ENCODE measurements at regions not wholly inside any gene's neighbourhood (a gene's known extent, or its start where the extent isn't known, plus 50 kb on each side); places are given as distances from the start of the nearest gene placed in this dataset.
A peak's percentile ranks its signal among the peaks of the same experiment; 100 is the strongest.
"Not testable (repeated sequence)": the region's sequence is repeated elsewhere in the genome, so short reads cannot be mapped to it uniquely, and the experiment has no call there.

DNA sequence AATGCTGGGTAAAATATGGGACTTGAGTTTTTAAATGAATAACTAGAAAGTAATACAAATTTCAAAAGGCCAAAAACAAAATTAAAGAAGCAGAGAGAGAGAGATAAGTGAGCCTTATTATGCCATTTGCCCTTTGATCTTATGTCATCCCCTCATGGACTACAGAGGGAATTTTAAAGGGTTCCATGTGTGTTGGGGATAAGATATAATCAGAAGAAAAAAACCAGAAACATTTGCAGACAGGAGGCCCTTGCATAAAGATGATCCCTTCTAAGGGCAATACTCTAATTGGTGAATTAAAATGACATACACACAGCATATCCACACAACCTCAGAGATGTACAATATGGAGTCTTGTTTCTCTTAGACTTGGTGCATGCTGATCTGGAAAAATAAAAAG lies 406.6 kb upstream of the LARGE1 start:
- no peak for DNase-seq

DNA sequence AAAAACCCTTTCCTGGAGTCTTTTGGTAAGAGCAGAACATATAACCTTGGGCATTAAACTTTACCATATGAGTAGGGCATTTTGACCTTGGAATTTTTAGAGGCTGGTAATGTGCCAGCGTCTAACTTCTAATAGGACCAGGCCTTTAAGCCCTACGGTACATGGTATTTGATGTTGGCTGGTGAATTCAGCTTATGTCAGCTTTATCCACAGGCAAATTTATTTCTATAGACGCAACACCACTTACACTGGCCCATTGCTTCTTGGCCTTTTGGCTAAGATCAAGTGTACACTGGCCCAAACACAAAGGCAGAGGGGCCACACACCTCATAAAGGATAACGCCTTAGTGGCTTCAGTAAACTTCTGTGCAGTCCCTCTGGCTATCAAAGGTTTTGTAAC lies 410.2 kb upstream of the LARGE1 start:
- no peak for DNase-seq

DNA sequence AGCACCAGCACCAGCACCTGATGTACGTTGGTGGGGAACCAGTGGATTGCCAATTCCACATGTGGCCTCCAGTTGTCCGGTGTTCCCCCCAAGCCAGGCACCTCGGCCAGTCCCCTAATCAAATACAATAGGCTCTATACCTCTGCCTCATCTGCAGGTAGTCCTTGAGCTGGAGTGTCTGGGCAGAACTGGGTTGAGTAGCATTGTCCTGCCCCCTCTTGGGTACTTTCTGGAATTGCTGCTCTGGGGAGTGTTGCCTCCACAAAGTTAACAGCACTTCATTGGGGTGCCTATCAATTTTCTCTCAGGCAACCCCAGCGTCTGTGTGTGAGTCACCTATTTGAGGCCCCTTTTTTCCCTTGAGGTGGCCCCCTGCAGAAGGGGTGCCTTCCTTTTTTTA lies 413.0 kb upstream of the LARGE1 start:
- no peak for DNase-seq

DNA sequence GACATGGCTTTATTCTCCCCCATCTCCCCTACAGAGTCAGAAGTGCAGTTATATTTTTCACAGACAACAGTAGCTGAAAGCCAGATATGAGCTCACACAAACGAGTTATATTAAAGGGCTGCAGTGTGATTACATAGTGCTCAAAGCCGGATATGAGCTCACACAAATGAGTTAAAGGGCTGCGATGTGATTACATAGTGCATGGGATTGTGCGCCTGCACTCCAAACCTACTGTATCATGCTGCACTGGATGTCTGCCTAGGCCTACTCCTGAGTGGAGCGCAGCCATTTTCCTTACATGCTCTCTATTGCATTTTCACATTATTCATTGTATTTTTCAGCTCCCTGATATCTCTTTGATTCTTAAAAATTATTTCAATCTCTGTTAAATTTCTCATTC lies 414.6 kb upstream of the LARGE1 start:
- no peak for DNase-seq

DNA sequence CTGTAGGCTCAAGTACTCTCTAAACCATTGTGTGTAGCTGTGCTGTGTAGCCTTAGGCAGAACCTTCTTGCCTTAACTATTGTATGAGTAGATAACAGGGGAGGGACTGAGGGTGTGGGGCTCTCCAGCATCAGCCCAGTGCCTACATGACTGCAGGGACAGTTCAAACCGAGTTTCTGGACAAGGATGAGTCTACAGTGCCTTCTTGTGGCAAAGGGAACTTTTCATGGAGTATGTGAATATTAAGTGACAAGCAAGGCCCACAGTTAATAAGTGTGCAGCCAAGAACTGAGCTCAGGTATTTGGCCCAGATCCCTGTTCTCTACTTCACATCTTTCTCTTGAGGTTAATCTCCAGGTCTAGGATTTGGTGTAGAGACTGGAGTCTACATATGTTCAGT lies 424.4 kb upstream of the LARGE1 start:
- no peak for DNase-seq

DNA sequence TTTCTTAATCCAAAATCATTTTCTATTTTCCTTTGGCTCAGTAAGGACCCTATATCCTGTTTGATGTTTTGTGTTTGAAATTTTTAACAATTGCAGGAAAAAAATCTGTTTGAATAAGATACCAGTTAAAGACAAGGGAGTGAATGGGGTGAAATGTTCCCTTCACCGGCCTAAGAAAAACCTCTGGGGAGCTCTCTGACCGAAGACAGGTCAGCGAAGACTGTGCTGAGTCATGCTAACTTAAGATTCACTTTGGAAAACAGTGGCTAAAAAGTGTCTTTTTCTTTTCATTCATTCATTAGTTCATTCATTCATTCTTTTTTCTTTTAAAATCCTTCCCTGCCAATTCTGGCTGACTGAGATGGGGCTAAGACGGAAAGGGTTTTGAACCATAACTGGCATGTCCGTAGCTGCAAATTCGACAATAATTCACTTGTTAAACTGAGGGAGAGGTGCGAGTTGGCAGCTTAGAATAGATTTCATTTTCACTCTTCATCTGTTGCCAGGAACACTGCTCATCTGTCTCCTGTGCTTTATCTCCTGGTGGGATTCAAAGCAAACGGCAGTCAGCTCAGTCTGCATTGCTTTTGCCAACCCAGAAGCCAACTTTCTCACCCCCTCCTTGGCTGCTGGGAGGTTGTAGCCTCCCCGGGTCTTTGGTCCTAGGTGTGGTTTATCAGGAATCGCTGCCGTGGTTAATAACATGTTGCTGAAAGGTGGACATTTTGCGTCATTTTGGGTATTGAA lies 434.0 kb upstream of the LARGE1 start:
- no peak for DNase-seq

DNA sequence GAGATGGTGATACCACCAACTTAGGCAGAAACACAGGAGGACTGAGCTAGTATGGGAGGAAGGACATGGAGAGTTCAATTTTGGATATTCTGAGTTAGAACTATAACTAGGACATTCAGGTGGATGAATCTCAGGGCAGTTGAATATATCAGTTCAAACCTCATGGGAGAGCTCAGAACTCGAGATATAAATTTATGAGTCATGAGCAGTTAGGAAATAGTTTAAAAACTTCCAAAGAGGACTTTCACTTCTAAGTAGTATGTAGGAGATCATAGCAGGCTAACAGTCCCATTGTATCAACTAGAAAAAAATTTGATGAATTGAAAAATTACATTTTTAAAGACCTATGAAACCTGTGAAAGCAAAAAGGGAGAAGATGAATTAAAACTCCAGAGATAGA lies 436.2 kb upstream of the LARGE1 start:
- no peak for DNase-seq

DNA sequence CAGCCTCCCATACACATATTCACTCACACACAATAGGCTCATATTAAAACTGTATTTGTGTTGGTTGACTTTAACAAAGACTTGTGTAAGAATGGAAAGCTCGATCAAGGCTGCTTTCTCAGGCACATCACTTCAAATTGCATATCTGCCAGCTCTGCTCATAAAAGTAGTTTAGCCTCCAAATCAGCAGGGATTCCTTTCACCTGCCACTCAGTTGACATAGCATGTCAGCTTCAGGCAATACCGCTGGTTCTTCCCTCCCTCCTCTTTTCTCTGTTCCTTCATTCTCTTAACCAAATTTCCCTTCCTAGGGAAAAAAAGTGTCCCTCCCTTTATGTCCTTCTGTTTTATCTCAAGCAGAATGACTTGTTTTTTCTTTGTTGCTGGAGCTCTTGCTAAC lies 450.4 kb upstream of the LARGE1 start:
- no peak for DNase-seq

DNA sequence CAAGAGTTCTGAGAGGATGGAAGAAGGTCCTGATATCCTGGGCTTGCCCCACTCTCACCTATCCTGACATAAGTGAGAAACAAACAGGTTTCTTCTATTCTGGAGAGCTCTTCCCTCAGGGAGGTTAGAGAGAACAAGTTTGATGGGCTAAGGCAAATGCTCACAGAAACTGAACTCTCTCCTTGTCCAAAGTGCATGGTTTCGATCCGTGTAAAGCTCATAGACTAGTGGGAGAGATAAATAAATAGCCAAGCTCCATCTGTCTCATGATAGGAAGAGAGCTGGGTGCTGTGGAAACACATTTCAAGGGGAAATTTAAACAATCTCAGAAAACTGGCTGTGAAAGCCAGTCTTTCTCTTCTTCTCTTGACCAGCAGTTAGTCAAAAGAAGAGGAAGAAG lies 459.5 kb upstream of the LARGE1 start:
- no peak for DNase-seq

DNA sequence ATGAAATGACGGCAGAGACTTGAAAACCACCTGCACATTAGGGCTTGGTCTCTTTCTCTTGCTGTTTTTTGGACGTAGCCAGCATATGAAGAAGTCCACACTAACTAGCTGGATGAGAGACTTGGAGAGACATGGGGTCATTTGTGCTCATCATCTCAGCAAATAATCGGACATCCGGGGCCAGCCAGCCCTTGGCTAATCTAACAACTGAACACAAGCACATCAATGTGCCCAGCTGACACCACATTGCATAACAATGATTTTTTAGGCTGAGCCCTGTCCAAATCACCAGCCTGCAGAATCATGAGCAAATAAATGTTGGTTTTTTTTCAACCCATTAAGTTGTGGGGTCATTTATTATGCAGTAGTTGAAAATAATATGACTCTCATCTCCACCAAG lies 460.3 kb upstream of the LARGE1 start:
- DNase-seq: no peak

DNA sequence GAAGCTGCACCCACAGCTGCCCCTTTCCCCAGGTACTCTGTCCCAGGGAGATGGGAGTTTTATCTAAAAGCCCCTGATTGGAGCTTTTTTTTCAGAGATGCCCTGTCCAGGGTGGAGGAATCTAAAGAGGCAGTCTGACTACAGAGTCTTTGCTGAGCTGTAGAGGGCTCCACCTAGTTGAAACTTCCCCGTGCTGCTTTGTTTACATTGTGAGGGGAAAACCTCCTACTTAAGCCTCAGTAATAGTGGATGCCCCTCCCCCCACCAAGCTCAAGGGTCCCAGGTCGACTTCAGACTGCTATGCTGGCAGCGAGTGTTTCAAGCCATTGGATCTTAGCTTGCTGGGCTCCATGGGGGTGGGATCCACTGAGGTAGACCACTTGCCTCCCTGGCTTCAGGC lies 470.1 kb upstream of the LARGE1 start:
- no peak for DNase-seq

DNA sequence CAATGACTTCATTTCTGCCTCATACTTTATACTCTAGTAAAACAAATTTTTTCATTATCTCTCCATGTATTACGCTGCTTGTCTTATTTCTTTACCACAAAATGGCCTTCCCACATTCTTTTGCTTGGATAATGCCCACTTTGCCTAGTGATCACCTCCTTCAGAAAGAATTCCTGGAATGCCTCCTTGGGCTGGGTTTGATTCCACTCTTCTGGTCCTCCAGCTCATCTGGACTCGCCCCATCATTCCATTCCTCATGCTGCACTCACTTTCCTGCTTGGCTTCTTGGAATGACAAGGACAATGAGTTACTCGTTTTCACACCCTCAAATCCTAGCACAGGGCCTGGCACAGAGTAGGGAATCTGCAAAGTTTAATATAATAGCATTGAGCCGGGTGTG lies 475.1 kb upstream of the LARGE1 start:
- DNase-seq: no peak

DNA sequence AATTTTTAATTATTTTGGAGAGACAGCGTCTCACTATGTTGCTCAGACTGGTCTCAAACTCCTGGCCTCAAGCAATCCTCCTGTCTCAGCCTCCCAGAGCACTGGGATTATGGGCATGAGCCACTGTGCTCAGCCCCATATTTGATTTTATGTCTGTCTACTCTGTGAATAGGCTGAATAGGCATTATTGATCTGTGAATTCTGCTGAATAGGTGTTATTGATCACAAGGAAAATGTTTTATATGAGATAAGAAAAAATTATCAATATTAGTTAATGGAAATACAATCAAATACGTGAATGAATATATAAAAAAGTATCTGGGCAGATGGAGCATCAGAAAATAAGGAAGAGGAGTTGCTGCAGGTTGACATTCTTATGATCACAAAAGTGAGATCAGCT lies 483.4 kb upstream of the LARGE1 start:
- DNase-seq: no peak

DNA sequence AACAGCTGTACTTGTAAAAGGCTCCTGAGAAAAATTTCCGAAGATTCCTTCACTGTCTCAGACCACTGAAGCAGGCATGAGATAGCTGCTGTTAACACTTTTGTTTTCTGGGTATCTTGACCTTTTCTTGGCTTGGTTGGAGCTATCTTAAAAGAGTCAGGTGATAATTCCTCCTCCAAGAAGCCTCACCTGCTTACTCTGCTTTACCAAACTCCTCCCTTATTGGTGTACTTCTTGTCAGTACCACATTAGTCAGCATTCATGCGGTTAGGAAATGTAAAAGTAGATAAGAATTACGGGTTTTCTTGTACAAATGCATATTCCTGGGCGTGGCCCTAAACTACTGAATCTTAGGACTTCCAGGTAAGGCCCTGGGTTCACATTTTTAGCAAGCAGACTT lies 489.8 kb upstream of the LARGE1 start:
- DNase-seq: no peak

DNA sequence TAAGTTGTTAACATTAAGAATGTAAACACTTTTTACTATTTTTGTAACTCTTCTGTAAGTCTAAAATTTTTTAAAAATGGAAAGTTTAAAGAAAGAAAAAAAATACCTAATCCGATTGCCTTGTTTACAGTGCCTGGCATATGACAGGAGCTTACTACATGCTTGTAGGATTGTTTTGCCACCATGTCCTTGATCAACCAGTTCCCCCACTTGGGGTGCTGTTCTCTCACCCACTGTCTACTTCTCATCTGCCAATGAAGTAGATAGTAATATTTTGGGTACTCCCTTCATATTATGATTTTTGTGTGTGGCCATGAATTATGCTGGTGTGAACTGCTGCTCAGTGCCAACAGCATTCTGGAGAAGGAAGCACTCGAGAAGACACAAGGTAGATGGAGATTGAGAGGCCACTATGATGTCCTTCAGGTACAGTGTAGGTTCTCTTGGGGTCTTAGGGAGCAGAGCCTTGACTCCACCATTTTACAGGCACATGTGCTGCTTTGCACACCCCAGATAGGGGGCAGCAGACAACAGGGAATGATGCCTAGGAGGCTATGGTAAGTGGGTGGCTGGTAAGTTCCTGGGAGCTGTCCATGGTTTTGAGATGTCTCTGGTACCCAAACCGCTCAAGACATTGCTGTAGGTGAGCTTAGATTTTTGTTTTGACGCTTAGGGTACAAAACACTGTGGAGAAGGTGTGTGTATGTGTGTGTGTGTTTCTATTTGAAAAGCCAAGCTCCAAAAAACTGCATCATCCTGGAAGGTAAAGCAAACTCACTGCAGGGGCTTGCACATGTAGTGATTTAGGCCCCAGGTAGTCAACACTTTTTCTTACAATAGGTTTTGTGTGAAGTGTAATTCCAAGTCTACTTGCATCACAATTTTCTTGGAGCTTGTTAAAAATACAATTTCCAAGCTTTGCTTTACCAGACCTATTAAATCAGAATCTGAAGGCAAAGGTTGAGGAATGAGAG lies 494.5 kb upstream of the LARGE1 start:
- DNase-seq: peak; percentile 74

DNA sequence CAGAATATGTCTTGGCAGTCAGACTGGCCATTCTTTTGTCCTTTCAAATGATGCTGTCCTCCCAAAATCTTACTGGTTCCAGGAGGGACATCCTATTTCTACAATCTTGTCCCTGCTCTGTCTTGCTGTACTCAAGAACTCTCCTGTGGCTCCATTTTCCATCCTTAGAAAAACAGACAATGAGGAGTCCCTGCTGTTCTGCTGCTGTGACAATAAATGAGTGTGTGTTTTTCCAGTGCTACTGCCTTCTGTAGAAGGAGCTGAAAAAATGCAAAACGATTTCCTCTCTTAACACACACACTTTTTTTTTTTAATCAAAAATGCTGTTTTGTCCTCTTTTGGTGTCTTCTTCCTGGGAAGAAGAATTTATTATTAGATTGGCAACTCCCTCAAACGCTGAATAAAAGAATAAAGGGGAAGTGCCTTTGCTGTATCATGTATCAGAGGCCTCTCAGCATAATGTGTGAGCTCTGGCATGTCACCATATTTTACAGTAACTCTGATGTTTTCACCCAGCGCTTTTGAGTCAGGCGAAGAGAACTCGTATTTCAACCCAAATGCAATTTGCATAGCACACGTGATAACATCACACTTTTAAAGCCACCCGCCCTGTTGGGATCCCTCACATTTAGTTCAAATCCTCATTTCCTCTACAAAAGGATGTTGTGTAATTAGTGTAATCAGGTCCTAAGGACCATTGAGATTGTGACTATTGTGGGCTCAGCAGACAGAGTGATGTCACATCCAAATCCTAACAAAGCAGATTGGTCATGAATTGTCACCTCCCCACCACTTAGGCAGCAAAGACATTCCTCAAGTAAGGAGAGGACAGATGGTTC lies 496.0 kb upstream of the LARGE1 start:
- DNase-seq: no peak

DNA sequence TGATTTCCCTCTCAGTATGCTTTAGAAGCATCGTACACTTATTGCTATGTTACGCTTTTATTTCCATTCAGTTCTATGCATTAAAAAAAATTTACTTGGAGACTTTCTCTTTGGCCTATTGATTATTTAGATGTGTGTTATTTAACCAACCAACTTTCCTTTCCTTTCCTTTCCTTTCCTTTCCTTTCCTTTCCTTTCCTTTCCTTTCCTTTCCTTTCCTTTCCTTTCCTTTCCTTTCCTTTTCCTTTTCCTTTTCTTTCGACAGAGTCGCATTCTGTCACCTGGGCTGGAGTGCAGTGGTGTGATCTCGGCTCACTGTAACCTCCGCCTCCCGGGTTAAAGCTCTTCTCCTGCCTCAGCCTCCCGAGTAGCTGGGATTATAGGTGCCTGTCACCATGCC lies 502.7 kb upstream of the LARGE1 start:
- DNase-seq: not testable (repeated sequence)

DNA sequence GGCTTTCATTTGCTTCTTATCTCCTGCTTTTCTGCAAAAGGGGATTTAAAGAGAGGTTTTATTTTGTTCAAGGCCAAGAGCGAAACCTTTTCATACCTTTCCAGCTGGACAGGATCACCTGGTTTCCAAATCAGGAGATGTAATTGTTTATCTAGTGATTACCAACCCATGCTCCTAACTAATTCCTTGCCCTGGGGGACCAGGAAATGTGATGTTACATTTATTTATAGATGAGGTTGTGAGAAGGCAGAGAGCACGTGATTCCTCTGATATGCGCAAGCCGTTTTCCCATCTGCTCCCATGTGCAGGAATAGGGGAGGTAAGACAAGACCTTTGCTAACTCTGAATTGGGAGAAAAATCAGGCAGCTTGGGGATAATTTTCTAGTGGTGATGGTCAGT lies 507.2 kb upstream of the LARGE1 start:
- DNase-seq: no peak

DNA sequence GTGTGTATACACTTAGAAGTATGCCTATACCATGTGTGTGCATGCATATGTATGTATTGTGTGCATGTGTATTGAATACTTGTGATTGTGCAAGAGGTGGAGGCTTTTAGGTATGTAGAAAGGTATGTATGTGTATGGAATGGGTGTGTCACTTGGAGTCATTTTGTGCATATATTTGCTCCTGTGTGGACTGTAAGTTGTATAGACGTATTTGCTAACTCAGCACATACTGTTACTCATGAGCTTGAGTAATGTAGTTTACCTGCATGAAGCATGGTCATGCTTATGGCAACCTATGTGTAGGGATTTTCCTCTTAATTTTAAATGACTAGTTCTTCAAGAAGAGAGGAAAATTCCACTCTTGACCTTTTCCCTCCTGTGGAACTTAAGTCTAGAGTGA lies 507.6 kb upstream of the LARGE1 start:
- no peak for DNase-seq

DNA sequence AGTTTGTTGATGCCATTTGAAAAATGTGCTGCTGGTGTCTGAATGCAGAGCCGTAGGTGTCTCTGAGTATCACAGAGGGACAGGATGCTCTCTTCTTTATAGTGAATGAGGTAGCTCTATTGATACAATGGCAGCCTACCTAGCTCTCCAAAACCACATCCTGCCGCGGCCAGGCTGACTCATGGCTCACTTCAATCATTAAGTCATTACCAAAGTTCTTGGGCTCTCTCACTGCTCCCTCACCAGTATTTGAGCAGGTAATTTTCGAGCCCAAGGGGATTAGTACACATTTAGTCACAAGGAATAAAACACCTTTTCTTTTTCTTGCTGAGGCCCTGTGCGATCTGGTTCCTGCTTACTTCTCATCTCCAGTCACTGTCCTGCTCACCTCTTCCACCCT lies 509.0 kb upstream of the LARGE1 start:
- DNase-seq: no peak

DNA sequence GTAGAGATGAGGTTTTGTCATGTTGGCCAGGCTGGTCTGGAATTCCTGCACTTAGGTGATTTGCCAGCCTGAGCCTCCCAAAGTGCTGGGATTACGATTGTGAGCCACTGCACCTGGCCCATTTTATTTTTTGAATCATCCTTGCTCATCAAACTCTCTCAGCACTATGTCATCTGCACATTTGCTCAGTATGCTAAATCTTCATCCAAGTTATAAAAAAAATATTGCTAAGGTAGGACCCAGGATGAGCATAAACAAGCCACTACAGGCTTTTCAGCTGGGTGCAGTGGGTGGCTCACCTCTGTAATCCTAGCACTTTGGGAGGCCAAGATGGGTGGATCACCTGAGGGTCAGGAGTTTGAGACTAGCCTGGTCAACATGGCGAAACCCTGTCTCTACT lies 510.1 kb upstream of the LARGE1 start:
- DNase-seq: no peak

DNA sequence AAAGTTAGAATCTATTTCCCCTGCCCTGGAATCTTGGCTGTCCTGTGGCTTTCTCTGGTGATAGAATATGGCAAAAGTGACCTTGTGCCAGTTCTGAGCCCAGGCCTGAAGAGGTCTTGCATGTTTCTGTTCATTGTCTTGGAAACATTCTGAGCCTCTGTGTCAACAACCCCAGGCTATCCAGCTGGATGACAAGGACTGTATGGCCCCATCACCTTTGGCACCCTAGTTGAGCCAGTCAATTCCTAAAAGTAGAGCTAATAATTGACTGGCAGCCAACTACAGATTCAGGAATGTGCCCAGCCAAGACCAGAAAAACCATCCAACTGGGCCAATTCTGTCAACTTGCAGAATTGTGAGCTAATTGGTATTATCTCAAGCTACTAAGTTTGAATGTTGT lies 514.1 kb upstream of the LARGE1 start:
- no peak for DNase-seq

DNA sequence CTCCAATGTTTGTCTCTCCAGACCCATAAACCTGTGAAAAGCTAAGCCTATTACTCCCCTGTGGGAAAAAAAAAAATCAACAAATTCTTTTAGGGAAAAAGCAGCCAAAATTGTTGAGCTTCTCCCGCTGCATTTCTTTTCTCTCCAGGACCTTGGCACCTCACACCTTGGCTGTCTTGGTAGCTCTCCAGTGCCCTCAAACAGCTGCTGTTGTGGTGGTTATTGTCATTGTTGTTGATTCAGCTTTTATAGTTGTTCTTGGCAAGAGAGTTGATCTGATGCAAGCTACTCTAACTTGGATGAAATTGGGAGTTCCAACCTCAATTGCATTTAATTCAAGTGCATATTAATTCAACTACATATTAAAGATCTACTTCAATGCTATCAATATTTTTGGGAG lies 516.9 kb upstream of the LARGE1 start:
- no peak for DNase-seq

Measured in left hindlimb (tissue), 1 donor.